8988T (cell line): ENCODE measurements at regions not wholly inside any gene's neighbourhood (a gene's known extent, or its start where the extent isn't known, plus 50 kb on each side); places are given as distances from the start of the nearest gene placed in this dataset.

Experiments used
- DNase-seq: peaks from one replicate; pipeline ENCODE4 v3.0.0; 2011

DNA sequence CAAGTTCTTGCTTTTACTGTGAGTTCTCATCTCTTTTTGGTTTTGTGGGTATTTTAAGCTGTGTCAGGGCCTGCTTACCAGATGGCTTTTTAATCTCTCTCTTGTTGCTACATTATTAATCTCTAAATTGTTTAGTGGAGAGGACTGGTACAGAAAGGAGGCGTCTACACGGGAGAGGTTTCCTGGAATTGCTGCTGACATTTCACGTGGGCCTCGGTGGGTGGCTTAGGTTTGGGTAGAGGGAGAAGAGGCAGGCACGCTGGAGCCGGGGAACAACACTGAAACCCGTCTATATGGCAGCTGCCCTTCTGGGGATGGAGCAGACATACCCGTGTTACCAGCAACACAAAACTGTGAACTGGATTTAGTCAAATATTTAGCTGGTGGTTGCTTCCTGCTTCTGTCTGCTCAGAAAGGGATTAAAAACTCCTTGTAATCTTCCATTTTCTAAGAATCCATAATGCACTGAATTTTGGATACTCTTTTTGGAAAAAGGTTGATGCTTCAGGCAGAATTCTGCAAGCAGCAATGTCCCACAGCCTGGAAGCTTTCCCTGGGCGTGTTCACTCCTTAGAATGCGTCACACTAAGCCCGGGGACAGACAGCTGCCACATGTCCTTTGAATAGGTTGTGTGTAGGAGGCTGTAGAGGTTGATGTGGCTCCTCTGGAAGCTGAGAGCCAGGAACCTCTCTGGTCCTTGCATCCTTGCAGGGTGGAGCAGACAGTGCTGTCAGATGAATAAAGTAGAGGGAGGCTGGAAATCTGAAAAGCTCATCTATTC lies 199.8 kb upstream of the GATB start:
- no peak for DNase-seq

DNA sequence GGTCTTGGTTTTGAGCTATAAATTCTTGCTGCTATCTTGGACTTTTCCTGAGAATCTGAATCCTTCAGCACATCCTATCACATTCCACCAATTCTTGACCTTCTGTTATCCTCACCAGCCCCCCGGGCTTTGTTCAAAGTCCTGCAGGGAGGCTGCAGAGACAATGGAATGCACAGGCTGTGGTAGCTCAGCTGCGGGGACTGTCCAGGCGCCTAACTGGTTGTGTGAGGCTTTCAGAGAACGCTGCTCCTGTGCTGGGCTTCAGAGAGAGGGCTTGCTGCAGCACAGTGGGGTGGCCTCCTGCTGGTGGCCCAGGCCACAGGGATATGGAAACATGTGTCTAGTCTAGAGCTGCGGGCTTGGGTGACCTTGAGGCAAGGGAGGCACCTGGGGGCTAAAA lies 196.3 kb upstream of the GATB start:
- DNase-seq, result no peak

GRCh38 chr4:151955721-151956380 lies 195.0 kb upstream of the GATB start:
- DNase-seq, result no peak

DNA sequence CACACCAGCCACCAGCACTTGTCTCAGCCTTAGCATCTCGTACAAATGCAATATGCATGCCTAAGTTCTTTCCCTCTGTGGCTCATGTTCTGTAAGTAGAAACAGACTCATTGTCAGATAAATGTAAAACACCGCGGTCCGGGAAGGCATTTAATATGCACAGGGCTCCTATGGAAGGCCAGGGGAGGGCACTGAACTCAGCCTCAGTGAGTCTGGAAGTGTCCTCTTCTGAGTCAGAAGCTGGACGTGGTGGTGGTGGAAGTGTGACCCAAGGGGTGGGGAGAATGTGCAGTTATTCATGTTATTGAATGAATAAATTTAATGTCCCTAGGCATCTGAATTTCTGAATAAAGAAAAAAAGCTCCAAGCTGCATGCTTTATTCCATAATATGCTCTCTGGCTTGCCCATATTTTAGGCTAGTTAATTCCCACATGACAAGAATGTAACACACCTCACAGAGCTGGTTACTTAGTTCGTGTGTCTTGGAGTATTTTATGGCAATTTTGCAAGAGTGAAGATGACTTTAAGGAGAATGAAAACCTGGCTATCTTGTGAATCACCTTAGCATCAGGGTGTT lies 193.1 kb upstream of the GATB start:
- no peak for DNase-seq

DNA sequence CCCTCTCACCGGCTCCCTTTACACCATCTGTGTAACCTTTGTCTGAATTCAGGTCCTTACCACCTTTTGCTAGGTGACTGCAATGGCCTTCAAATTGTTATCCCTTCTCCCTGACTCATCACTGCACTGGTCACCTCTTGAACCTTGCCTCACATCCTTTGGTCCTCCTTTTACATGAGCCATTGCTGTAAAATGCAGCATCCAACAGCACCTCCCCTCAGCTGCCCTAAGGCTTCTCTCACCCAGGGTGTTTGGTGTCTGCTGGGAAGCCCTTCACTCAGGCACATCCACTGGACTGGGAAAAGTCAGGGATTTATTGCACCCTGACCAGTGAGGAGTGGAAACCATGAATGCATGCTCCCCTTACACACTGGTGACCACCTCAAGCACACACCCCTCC lies 192.5 kb upstream of the GATB start:
- DNase-seq, result no peak

- no peak for DNase-seq
Measured at GRCh38 chr4:151952711-151953254, 192.0 kb upstream of the GATB start.

DNA sequence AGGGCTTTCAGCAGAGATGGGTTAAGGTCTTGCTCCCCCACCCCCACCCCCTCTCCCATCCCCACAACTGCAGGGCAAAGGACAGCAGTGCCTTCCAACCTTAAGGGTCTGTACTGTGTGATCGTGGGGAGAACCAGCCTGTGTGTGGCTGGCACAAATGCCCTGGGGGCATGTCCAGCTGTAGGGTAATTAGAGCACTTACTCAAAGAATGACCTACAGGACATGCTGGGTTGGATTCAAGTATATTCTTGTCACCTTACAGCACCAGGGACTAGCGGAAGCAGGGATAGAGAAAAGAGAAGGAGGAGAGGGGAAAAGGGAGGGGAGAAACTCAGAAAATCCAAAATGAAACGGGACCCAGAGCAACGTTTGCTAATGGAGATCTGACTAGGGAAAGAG lies 191.3 kb upstream of the GATB start:
- no peak for DNase-seq

DNA sequence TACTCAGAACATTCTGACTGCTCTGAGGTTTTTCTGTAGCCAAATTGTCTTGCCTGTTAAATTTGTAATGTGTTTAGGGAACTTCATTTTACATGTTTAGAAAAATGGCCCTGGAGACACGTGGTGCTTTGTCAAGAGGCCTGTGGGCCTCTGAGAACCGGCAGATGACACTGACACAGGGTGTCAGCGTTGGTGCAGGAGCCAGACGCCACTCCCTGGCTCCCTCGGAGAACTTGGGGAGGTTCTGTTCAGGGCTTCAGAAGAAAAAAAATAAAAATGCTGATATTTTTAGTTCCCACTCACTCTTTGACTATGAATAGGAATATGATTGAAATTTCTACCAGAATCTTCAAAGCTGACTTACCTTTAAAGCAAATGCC lies 190.9 kb upstream of the GATB start:
- DNase-seq, result no peak

DNA sequence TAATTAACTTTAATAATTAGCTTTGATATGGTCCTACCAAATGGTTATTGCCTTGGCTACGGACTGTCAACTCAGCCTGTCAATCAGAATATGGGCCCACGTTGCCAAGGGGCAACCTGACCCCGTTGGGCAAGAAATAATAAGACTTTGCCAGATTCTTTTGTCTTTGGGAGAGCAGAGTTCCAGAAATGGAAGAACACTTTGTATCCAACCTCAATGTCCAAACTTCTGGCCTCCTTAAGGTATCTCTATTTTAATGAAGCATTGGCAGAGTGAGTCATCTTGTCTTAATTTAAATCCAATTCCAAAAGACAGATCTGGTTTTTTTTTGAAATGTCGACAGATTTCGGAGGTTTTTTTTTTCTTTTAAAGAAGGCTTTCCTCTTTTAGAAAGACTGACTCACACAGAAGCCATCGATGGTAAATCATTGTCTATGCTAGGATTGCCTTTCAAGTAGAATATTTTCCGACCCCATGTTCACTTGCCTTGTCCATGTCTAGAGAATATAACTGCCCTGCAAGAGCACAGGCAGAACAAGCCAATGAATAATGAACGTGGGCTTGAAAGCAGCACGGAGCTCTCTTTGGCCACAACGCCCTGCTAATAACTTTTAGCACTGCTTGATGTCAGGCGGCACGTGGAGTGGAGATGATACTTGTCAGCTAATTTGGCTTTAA lies 190.3 kb upstream of the GATB start:
- DNase-seq, result no peak

DNA sequence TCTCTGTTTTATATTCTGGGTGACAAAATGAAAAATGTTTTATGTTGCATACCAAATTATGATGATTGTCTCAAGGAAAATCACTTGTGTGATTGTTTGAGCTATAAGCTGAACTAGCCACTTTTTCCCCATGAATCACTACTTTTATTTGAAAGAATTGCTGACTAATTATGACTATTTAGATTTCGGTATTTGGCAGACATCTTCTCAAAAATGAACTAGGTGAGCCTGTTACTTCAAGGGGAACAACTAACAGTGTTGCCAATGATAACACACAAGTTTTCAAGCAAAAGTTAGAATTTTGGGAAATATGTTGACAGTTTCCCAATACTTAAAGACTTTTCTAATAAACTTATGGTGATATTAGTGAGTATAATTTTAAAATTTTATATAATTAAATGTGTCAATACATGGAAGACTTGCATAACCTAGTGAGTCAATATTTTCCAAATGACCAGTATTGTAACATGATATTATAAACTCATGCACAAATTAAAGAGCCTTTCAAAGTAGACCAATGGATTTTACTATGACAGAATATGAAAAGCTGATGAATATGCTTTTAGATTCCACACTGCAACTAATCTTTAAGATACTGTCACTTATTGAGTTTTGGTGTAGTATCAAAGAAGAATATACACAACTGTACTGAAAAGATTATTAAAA lies 187.7 kb upstream of the GATB start:
- no peak for DNase-seq

DNA sequence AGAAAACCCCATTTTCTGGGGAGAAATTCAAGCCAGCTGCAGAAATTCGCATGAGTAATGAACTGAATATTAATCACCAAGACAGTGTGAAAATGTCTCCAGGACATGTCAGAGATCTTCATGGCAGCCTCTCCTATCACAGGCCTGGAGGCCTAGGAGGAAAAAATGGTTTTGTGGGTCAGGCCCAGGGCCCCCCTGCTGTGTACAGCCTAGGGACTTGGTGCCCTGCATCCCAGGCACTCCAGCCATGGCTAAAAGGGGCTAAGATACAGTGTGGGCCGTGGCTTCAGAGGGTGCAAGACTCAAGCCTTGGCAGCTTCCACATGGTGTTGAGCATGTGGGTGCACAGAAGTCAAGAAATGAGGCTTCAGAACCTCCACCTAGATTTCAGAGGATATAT lies 185.9 kb upstream of the GATB start:
- DNase-seq, result no peak

GRCh38 chr4:151942971-151943370 lies 182.2 kb upstream of the GATB start:
- DNase-seq, result no peak

DNA sequence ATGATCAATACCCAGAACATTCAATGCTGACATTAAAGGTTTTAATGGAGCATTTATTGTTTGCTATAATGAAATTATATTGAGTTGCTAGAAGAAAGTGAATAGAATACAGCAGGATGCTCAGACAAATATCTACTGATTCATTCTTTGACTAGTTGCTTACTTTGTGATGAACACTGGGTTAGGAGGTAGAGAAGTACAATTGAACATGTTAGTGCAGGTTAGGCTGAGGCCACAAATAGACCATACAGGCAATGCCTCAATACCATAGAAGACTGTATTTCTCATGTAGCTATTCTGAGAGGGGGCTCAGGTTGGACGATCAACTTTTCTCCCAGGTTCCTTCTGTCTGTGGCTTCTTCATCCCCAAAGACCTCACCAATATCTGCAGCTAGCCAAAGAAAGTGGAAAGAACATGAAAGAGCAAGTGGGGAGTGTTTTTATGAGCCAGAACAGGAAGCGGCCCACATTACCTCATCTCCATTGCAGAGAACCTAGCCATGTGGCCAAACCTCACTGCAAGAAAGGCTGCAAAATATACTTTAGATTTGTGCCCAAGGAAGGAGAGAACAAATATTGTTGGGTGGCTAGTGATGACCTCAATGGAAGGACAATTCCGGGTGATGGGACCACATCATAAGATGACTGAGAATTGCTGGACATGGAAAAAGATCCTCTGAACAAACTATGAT lies 180.3 kb upstream of the GATB start:
- DNase-seq, result no peak

GRCh38 chr4:151940291-151940690 lies 179.5 kb upstream of the GATB start:
- no peak for DNase-seq

DNA sequence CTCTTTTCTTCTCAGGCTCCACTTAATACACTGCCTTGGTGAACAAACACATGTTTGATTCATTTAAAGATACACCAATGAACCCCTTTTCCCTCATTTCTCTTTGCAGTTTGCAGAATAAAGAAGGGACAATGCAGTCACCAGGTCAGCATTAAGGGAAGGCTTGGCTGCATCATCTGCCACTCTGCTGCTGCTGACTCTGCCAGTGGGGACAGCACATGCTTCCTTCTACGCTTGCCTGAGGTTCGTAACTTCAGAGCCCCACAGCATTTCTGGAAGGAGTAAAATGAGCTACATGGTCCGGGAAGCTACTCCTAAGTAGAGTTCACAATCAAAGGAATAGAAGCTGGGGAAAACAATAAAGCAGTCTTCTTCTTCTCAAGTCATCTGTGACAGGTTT lies 178.9 kb upstream of the GATB start:
- no peak for DNase-seq

- DNase-seq, result no peak
Measured at GRCh38 chr4:151935411-151935810, 174.6 kb upstream of the GATB start.

DNA sequence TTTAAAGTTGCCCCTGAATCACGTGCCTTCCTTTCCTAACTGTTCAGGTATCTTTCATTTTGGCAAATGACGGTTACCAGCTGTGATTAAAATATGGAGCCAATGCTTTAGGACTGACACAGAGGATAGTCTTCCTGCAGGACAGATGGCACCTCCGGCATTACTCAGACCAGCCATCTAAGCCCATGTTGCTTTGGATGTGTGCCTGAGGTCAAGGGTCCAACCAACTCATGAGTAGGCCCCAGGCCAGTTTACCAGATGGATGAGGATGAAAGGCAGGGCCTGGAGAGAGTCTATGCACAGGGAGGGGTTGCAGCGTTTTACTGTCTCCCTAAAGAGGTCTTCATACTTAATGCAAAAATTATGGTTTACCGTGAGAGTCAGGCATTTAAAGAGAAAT lies 174.0 kb upstream of the GATB start:
- no peak for DNase-seq

DNA sequence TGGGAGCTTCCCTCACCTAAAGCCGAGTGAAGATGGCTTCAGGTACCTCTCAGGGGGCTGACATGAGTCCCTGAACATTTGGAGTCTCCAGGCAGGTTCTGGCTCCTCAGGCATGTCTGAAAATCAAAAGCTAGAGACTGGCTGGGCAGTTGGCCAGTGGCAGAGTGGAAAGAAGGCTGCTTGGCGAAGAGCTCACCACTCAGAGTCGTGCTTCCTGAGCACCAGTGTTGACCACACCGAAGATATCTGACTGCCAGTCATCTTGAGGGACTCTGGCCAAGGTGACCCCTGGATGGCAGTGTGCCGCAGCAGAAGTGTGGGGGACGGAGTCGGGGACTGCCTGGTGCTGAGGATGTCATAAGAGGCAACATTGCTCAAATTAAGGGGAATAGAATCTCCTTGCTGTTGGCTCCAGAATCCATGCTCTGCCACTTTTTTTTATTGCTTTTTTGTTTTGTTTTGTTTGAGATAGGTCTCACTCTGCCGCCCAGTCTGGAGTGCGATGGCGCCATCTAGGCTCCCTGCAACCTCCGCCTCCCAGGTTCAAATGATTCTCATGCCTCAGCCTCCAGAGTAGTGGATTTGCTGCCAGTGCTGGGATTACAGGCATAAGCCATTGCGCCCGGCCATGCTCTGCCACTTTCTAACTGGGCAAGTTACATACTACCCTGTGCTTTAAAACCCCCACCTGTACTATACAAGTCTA lies 172.5 kb upstream of the GATB start:
- DNase-seq, result no peak

DNA sequence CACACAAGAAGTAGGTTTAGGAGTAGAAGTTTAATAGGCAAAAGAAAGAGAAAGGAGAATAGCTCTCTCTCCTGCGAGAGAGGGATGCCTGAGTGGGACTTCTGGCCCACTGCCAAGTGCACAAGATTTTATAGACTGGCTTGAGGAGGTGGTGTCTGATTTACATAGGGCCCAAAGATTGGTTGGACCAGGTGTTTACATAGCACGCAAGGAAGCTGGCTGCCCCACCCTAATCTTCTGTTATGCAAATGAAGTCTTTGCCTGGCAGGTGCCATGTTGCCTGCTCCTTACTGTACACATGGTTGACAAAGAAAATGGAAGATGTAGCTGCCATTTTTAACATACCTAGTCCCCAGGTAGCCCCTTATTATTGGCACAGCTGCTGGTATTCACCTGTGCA lies 170.8 kb upstream of the GATB start:
- no peak for DNase-seq

- DNase-seq, result no peak
Measured at GRCh38 chr4:151930372-151930771, 169.6 kb upstream of the GATB start.

GRCh38 chr4:151928112-151928511 lies 167.3 kb upstream of the GATB start:
- DNase-seq, result no peak

- DNase-seq, result no peak
Measured at GRCh38 chr4:151922811-151923210, 162.0 kb upstream of the GATB start.
